ENCODE measurements at regions not wholly inside any gene's neighbourhood (a gene's known extent, or its start where the extent isn't known, plus 50 kb on each side); places are given as distances from the start of the nearest gene placed in this dataset.

- Histone ChIP-seq H3K4me1 (ENCODE audit: control insufficient read depth, insufficient read depth, low read length) (0 out of 2 replicates have a peak, but pooled peaks cover 8% of the 10 kb centered on the region), H3K36me3 (ENCODE audit: control insufficient read depth, insufficient read depth, low read length) (no peaks in the 10 kb centered on the region), H3K9me3 (ENCODE audit: control insufficient read depth, insufficient read depth, low read depth, low read length) (no peaks in the 10 kb centered on the region), H3K4me3 (ENCODE audit: low read depth in 2 of 2, low read length in 2 of 2) (no peak overlapping the region), H3K27me3 (ENCODE audit: control insufficient read depth, insufficient read depth, low read length) (no peaks in the 10 kb centered on the region), H3K27ac (ENCODE audit: low read length) (no peak overlapping the region)
- intact Hi-C loops (cut with micrococcal nuclease; ENCODE audit: unreplicated experiment) (no loop called here), in situ Hi-C loops (cut with HindIII; ENCODE audit: low pct_unique_long_range_greater_than_20kb, low sequenced_read_pairs) (no loop called here)
- TF ChIP-seq, protein P1, sequence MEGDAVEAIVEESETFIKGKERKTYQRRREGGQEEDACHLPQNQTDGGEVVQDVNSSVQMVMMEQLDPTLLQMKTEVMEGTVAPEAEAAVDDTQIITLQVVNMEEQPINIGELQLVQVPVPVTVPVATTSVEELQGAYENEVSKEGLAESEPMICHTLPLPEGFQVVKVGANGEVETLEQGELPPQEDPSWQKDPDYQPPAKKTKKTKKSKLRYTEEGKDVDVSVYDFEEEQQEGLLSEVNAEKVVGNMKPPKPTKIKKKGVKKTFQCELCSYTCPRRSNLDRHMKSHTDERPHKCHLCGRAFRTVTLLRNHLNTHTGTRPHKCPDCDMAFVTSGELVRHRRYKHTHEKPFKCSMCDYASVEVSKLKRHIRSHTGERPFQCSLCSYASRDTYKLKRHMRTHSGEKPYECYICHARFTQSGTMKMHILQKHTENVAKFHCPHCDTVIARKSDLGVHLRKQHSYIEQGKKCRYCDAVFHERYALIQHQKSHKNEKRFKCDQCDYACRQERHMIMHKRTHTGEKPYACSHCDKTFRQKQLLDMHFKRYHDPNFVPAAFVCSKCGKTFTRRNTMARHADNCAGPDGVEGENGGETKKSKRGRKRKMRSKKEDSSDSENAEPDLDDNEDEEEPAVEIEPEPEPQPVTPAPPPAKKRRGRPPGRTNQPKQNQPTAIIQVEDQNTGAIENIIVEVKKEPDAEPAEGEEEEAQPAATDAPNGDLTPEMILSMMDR (IDR thresholded peaks at IDR 0.05): no peak
- no peak for TF ChIP-seq REST (IDR thresholded peaks at IDR 0.05; ENCODE audit: insufficient read depth in 1 of 2, low read depth in 2 of 2, low read length in 1 of 2)
- no peak for TF ChIP-seq POLR2AphosphoS5 (IDR thresholded peaks at IDR 0.05; ENCODE audit: low read depth, low read length)
- TF ChIP-seq TCF7L2 (IDR thresholded peaks at IDR 0.05; ENCODE audit: low read depth, low read length): no peak
- no peak for TF ChIP-seq SIN3A (IDR thresholded peaks at IDR 0.05; ENCODE audit: borderline replicate concordance, insufficient read depth, low read depth, low read length)
- DNase-seq (ENCODE audit: low read depth, low spot score) (no peak), ATAC-seq (no peak)
- CTCF ChIA-PET: interaction anchor here (1.0 kb wide), 1 partner anchor 28 kb away, joined by 3 read pairs; no protein-coding TSS in a partner anchor
- POLR2A ChIA-PET: interaction anchor here (1.1 kb wide), 1 partner anchor 8 kb away, joined by 16 read pairs; a partner anchor contains a TSS
- no TSS peak for BruUV-seq (replicated peaks)
Observed at GRCh38 chr6:27154696-27155095, 92.8 kb upstream of the PRSS16 start.

GRCh38 chr6:27156874-27157458 lies 90.5 kb upstream of the PRSS16 start:
- TF ChIP-seq SIN3A (IDR thresholded peaks at IDR 0.05; ENCODE audit: borderline replicate concordance, insufficient read depth, low read depth, low read length) (no peak), TCF7L2 (IDR thresholded peaks at IDR 0.05; ENCODE audit: low read depth, low read length) (no peak), POLR2AphosphoS5 (IDR thresholded peaks at IDR 0.05; ENCODE audit: low read depth, low read length) (no peak), REST (IDR thresholded peaks at IDR 0.05; ENCODE audit: insufficient read depth in 1 of 2, low read depth in 2 of 2, low read length in 1 of 2) (no peak)
- TF ChIP-seq, protein P1 (IDR thresholded peaks at IDR 0.05): no peak
- H3K4me1 ChIP-seq (ENCODE audit: control insufficient read depth, insufficient read depth, low read length): peaks cover 7% of the 10 kb centered on the region; the same call in 1 of the 2 replicates
- H3K4me3 ChIP-seq (ENCODE audit: low read depth in 2 of 2, low read length in 2 of 2): peak overlapping the region; percentile 51 to 95
- POLR2A ChIA-PET: interaction anchor here (0.8 kb wide), 1 partner anchor 23 kb away, joined by 7 read pairs; no protein-coding TSS in a partner anchor
- DNase-seq (ENCODE audit: low read depth, low spot score) (no peak), ATAC-seq (peak; percentile 37)
- H3K27me3 ChIP-seq (ENCODE audit: control insufficient read depth, insufficient read depth, low read length): no peaks in the 10 kb centered on the region
- BruUV-seq (replicated peaks): no TSS peak
- intact Hi-C loops (cut with micrococcal nuclease; ENCODE audit: unreplicated experiment): no loop called here
- CTCF ChIA-PET: interaction anchor here (0.7 kb wide), 1 partner anchor 18 kb away, joined by 5 read pairs; a partner anchor contains a TSS
- in situ Hi-C loops (cut with HindIII; ENCODE audit: low pct_unique_long_range_greater_than_20kb, low sequenced_read_pairs): no loop called here
- peak overlapping the region; percentile 18; the same call in 1 of the 2 replicates for H3K27ac ChIP-seq (ENCODE audit: low read length)
- H3K36me3 ChIP-seq (ENCODE audit: control insufficient read depth, insufficient read depth, low read length): no peaks in the 10 kb centered on the region
- no peaks in the 10 kb centered on the region for H3K9me3 ChIP-seq (ENCODE audit: control insufficient read depth, insufficient read depth, low read depth, low read length)

Data from Panc1 (cell line).